H9 (cell line): ENCODE measurements at regions not wholly inside any gene's neighbourhood (a gene's known extent, or its start where the extent isn't known, plus 50 kb on each side); places are given as distances from the start of the nearest gene placed in this dataset.

Experiments used
- DNase-seq: peaks from one replicate; pipeline ENCODE4 v3.0.0-alpha.2; 2017
- H2AFZ ChIP-seq: one replicate; pipeline ENCODE4 v1.6.1; 2013; ENCODE audit warnings: mild to moderate bottlenecking, low read length, control low read depth, moderate library complexity
- H2AK5ac ChIP-seq: 2 replicates; pipeline ENCODE4 v1.6.1; 2013; ENCODE audit warnings: low read length, control low read depth, mixed read lengths; ENCODE audit not compliant: insufficient read length
- H2BK120ac ChIP-seq: one replicate; pipeline ENCODE4 v1.6.1; 2013; ENCODE audit warnings: low read depth, mild to moderate bottlenecking, low read length, control low read depth, inconsistent platforms; ENCODE audit not compliant: poor library complexity, severe bottlenecking
- H2BK12ac ChIP-seq: 2 replicates; pipeline ENCODE4 v1.6.1; 2013; ENCODE audit warnings: low read length, control low read depth, mixed read lengths, low read depth; ENCODE audit not compliant: insufficient read length
- H2BK15ac ChIP-seq: 2 replicates; pipeline ENCODE4 v1.6.1; 2013; ENCODE audit warnings: low read depth, low read length, control low read depth
- H2BK20ac ChIP-seq: one replicate; pipeline ENCODE4 v1.6.1; 2013; ENCODE audit warnings: low read depth, mild to moderate bottlenecking, low read length, control low read depth, inconsistent platforms; ENCODE audit not compliant: poor library complexity, severe bottlenecking
- H2BK5ac ChIP-seq: 2 replicates; pipeline ENCODE4 v1.6.1; 2013; ENCODE audit warnings: low read length, control low read depth, mixed read lengths; ENCODE audit not compliant: insufficient read length
- H3K14ac ChIP-seq: 2 replicates; pipeline ENCODE4 v1.6.1; 2013; ENCODE audit warnings: low read length, control low read depth; ENCODE audit not compliant: insufficient read depth
- H3K18ac ChIP-seq: 2 replicates; pipeline ENCODE4 v1.6.1; 2013; ENCODE audit warnings: low read depth, mild to moderate bottlenecking, mixed read lengths, low read length, control low read depth; ENCODE audit not compliant: insufficient read length
- H3K23ac ChIP-seq: 2 replicates; pipeline ENCODE4 v1.6.1; 2013; ENCODE audit warnings: low read length, control low read depth, mixed read lengths, low read depth; ENCODE audit not compliant: insufficient read length
- H3K23me2 ChIP-seq: 2 replicates; pipeline ENCODE4 v1.6.1; 2013; ENCODE audit warnings: low read depth, mild to moderate bottlenecking, mixed read lengths, low read length, control low read depth; ENCODE audit not compliant: insufficient read length, poor library complexity, severe bottlenecking
- H3K27ac ChIP-seq: 2 replicates; pipeline ENCODE4 v1.5.1; 2013; ENCODE audit warnings: low read length, control low read depth, mixed read lengths, low read depth; ENCODE audit not compliant: insufficient read length
- H3K27me3 ChIP-seq: 2 replicates; pipeline ENCODE4 v1.6.1; 2013; ENCODE audit warnings: low read length, control low read depth, inconsistent platforms; ENCODE audit not compliant: insufficient read depth
- H3K4ac ChIP-seq: 2 replicates; pipeline ENCODE4 v1.6.1; 2013; ENCODE audit warnings: low read depth, mild to moderate bottlenecking, control low read depth, inconsistent platforms, low read length, moderate library complexity
- H3K4me1 ChIP-seq: 2 replicates; pipeline ENCODE4 v1.6.1; 2013; ENCODE audit warnings: low read length, control low read depth, inconsistent platforms; ENCODE audit not compliant: insufficient read depth
- H3K4me2 ChIP-seq: 2 replicates; pipeline ENCODE4 v1.6.1; 2013; ENCODE audit warnings: low read length, control low read depth, mixed read lengths; ENCODE audit not compliant: insufficient read length, insufficient read depth
- H3K56ac ChIP-seq: 2 replicates; pipeline ENCODE4 v1.6.1; 2013; ENCODE audit warnings: low read depth, mild to moderate bottlenecking, mixed read lengths, low read length, control low read depth; ENCODE audit not compliant: insufficient read length
- H3K79me1 ChIP-seq: 2 replicates; pipeline ENCODE4 v1.6.1; 2013; ENCODE audit warnings: low read depth, mild to moderate bottlenecking, moderate library complexity, low read length, control low read depth, inconsistent platforms; ENCODE audit not compliant: insufficient read depth, poor library complexity, severe bottlenecking
- H3K79me2 ChIP-seq: 2 replicates; pipeline ENCODE4 v1.6.1; 2013; ENCODE audit warnings: low read length, control low read depth, inconsistent platforms; ENCODE audit not compliant: insufficient read depth
- H3K9ac ChIP-seq: 2 replicates; pipeline ENCODE4 v1.6.1; 2013; ENCODE audit warnings: low read length, control low read depth, mixed read lengths; ENCODE audit not compliant: insufficient read length; ENCODE audit errors: extremely low read depth
- H3K9me3 ChIP-seq: one replicate; pipeline ENCODE4 v1.6.1; 2013; ENCODE audit warnings: low read depth, low read length, inconsistent platforms; ENCODE audit not compliant: control insufficient read depth
- H3T11ph ChIP-seq: one replicate; pipeline ENCODE4 v1.6.1; 2013; ENCODE audit warnings: mild to moderate bottlenecking, low read length, control low read depth, inconsistent platforms
- H4K20me1 ChIP-seq: one replicate; pipeline ENCODE4 v1.6.1; 2013; ENCODE audit not compliant: control insufficient read depth, insufficient read length, insufficient read depth
- H4K5ac ChIP-seq: 2 replicates; pipeline ENCODE4 v1.6.1; 2013; ENCODE audit warnings: low read depth, mild to moderate bottlenecking, mixed read lengths, low read length, control low read depth; ENCODE audit not compliant: insufficient read length
- H4K8ac ChIP-seq: replicated peaks from 2 replicates; pipeline ENCODE4 v1.6.1; 2013; ENCODE audit warnings: low read length, control low read depth, mixed read lengths, low read depth; ENCODE audit not compliant: insufficient read length
- H4K91ac ChIP-seq: 2 replicates; pipeline ENCODE4 v1.6.1; 2013; ENCODE audit warnings: low read depth, mild to moderate bottlenecking, moderate library complexity, mixed read lengths, low read length, control low read depth; ENCODE audit not compliant: insufficient read length
- H3K27ac Mint-ChIP-seq, 3 experiments: 2 replicates in 2 of 3; 3 replicates in 1 of 3; pipeline ENCODE4 v1.8.0; 2020 to 2021; ENCODE audit warnings: mixed read lengths in 3 of 3, mild to moderate bottlenecking in 1 of 3, moderate library complexity in 1 of 3
- H3K27me3 Mint-ChIP-seq: 2 replicates; pipeline ENCODE4 v1.8.0; 2021; ENCODE audit warnings: low read depth, mild to moderate bottlenecking, moderate library complexity, mixed read lengths
- H3K36me3 Mint-ChIP-seq, 3 experiments: 2 replicates in 2 of 3; 3 replicates in 1 of 3; pipeline ENCODE4 v1.8.0; 2020 to 2021; ENCODE audit warnings: low read depth in 3 of 3, mixed read lengths in 3 of 3; ENCODE audit not compliant: insufficient read depth in 1 of 3
- H3K4me1 Mint-ChIP-seq, 2 experiments: 2 replicates each; pipeline ENCODE4 v1.8.0; 2020; ENCODE audit warnings: mixed read lengths in 2 of 2
- H3K4me3 Mint-ChIP-seq, 2 experiments: 2 replicates in 1 of 2; 3 replicates in 1 of 2; pipeline ENCODE4 v1.8.0; 2020 to 2021; ENCODE audit warnings: mild to moderate bottlenecking in 2 of 2, mixed read lengths in 2 of 2, moderate library complexity in 1 of 2
- H3K9me3 Mint-ChIP-seq, 2 experiments: 2 replicates in 1 of 2; 3 replicates in 1 of 2; pipeline ENCODE4 v1.8.0; 2020; ENCODE audit warnings: mild to moderate bottlenecking in 2 of 2, mixed read lengths in 2 of 2, moderate library complexity in 1 of 2
- WGBS: extraction: QIAGEN DNeasy Blood & Tissue Kit; methylation state at CpG from one replicate; pipeline ENCODE4 v1.1.7; 2013; ENCODE audit warnings: missing lambda C conversion rate, low lambda C conversion rate, mixed read lengths; ENCODE audit not compliant: insufficient read length; ENCODE audit errors: extremely low coverage; 5-methylcytosine and 5-hydroxymethylcytosine counted together
- TF ChIP-seq, protein P1 (sequence below): fragments of 200-600 bp; sonication (generic); conservative IDR thresholded peaks from 3 replicates; pipeline ENCODE4 v1.8.0; 2021; ENCODE audit warnings: antibody characterized with exemption, mild to moderate bottlenecking

GRCh38 chr20:19079536-19080299 is 132.7 kb upstream of the SLC24A3 start:
- TF ChIP-seq, protein P1, sequence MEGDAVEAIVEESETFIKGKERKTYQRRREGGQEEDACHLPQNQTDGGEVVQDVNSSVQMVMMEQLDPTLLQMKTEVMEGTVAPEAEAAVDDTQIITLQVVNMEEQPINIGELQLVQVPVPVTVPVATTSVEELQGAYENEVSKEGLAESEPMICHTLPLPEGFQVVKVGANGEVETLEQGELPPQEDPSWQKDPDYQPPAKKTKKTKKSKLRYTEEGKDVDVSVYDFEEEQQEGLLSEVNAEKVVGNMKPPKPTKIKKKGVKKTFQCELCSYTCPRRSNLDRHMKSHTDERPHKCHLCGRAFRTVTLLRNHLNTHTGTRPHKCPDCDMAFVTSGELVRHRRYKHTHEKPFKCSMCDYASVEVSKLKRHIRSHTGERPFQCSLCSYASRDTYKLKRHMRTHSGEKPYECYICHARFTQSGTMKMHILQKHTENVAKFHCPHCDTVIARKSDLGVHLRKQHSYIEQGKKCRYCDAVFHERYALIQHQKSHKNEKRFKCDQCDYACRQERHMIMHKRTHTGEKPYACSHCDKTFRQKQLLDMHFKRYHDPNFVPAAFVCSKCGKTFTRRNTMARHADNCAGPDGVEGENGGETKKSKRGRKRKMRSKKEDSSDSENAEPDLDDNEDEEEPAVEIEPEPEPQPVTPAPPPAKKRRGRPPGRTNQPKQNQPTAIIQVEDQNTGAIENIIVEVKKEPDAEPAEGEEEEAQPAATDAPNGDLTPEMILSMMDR: no peak
- H3K27ac ChIP-seq: no peak overlapping the region
- no peak overlapping the region for H2BK5ac ChIP-seq
- no peak overlapping the region for H3K9ac ChIP-seq
- no peak overlapping the region for H2BK20ac ChIP-seq
- peaks cover 7 to 17% of the 10 kb centered on the region in 2 experiments; a peak in 4 of 5 replicates for H3K9me3 Mint-ChIP-seq
- no peaks in the 10 kb centered on the region for H3K79me2 ChIP-seq
- no peak overlapping the region for H2AFZ ChIP-seq
- H3K56ac ChIP-seq: no peak overlapping the region
- no CpG with 5 or more reads among the region's 10 CpGs for WGBS
- H3K4me1 ChIP-seq: no peaks in the 10 kb centered on the region; the same call in 1 of the 2 replicates
- H3K23me2 ChIP-seq: no peaks in the 10 kb centered on the region
- no peak overlapping the region for H3K14ac ChIP-seq
- H4K91ac ChIP-seq: no peak overlapping the region
- peaks cover 0 to 17% (median 4%) of the 10 kb centered on the region in 3 experiments; a peak in 4 of 7 replicates for H3K36me3 Mint-ChIP-seq
- no peak overlapping the region for H3K27ac Mint-ChIP-seq
- H2BK12ac ChIP-seq: no peak overlapping the region
- no peak overlapping the region for H2AK5ac ChIP-seq
- no peak overlapping the region for H4K8ac ChIP-seq
- no peaks in the 10 kb centered on the region for H3K9me3 ChIP-seq
- no peak overlapping the region for H3K23ac ChIP-seq
- no peak overlapping the region for H3T11ph ChIP-seq
- H4K5ac ChIP-seq: no peak overlapping the region
- H3K27me3 ChIP-seq: no peaks in the 10 kb centered on the region
- no peak overlapping the region for H2BK120ac ChIP-seq
- no peak overlapping the region for H3K18ac ChIP-seq
- H3K27me3 Mint-ChIP-seq: 0 out of 2 replicates have a peak, but pooled peaks cover 2% of the 10 kb centered on the region
- H2BK15ac ChIP-seq: no peak overlapping the region
- H3K4me1 Mint-ChIP-seq: peaks cover 4 to 5% of the 10 kb centered on the region in 2 experiments; a peak in 3 of 4 replicates
- no peak overlapping the region for H3K4me2 ChIP-seq
- no peak for DNase-seq
- no peak overlapping the region for H3K4me3 Mint-ChIP-seq
- no peaks in the 10 kb centered on the region for H3K79me1 ChIP-seq
- no peaks in the 10 kb centered on the region for H4K20me1 ChIP-seq
- H3K4ac ChIP-seq: no peak overlapping the region
